Lung microvascular endothelial cell (primary cell): ENCODE measurements at regions not wholly inside any gene's neighbourhood (a gene's known extent, or its start where the extent isn't known, plus 50 kb on each side); places are given as distances from the start of the nearest gene placed in this dataset.

Experiments used
- DNase-seq, 2 donors: peaks; one replicate each; pipeline versions ENCODE4 v3.0.0 to v3.0.0-alpha.2; 2010; ENCODE audit warnings: low read depth in 2 of 2

GRCh38 chr12:107468182-107468581 lies 217.4 kb upstream of the PWP1 start:
- DNase-seq = no peak

GRCh38 chr12:107469011-107469410 lies 216.6 kb upstream of the PWP1 start:
- no peak for DNase-seq

- no peak for DNase-seq
Measured at GRCh38 chr12:107470645-107471044, 215.0 kb upstream of the PWP1 start.

DNA sequence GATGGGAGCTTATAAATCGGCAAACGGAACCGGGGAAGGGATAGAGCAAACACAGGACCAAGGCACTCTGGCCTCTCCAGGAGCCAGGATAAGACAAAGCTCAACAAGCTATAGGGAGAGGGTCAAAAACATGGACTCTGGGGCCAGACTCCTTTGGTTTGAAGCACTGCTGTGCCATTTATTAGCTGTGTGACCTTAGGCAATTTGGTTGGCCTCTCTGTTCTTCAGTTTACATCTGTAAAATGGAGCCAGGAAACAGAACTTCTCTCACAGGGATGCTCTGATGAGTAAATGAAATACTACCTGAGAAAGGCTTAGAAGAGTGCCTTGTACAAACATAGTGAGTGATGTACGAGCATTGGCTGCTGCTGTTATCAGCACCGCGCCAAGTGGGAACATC lies 213.3 kb upstream of the PWP1 start:
- DNase-seq = no peak

DNA sequence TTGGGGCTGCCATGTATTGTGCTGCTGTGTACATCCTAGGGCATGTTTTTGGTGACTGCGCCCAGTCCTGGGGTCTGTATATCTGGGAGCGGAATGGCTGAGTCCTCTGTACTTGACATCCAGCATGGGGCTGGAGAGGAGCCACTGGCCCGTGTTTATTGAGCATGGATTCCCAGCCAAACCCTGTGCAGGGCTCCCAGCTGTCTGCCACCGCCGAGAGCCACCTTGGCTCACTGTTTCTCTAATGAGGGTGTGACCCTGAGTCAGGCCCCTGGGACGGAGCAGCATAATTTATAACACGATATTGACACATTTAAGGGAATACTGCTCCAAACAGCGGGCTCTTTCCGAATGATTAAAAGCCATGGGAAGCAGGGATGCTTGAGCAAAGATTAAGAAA lies 211.5 kb upstream of the PWP1 start:
- no peak for DNase-seq

GRCh38 chr12:107474639-107475539 lies 210.7 kb upstream of the PWP1 start:
- no peak for DNase-seq

DNA sequence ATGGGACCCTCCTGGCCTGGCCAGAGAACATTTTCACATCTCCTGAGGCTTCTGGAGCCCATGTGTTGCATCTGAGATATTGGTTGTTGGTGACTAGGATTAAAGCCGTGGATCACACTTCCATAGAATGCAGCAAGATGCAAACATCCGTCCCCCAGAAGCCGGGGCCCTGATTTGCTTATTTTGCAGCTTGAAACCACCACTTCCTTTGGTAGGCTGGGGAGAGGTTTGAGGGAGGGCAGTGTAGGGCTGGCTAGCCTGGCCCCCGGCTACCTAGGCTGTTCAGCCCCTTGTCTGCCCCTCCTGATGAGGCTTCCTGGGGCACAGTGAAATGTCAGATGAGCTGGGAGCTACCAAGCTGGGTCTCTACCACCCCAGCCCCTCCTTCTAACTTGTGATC lies 209.7 kb upstream of the PWP1 start:
- no peak for DNase-seq

DNA sequence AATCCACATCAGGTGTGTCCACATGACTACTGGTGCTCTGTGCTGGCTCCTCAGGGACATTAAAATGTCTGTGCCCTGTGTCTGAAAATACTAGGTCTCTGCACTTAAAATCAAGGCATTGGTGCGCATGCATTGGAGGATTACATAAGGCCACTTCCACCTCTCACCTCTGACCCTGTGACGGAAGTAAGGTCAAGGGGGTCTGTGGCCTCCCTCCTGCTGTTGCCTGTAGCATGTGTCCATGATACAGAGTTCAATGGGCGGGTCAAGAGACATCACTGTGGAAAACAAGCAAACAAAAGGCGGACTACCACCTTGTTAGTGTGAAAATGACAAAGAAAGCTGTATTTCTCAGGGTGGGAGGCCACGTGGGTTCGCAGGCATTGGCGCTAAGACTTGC lies 208.6 kb upstream of the PWP1 start:
- DNase-seq = no peak

DNA sequence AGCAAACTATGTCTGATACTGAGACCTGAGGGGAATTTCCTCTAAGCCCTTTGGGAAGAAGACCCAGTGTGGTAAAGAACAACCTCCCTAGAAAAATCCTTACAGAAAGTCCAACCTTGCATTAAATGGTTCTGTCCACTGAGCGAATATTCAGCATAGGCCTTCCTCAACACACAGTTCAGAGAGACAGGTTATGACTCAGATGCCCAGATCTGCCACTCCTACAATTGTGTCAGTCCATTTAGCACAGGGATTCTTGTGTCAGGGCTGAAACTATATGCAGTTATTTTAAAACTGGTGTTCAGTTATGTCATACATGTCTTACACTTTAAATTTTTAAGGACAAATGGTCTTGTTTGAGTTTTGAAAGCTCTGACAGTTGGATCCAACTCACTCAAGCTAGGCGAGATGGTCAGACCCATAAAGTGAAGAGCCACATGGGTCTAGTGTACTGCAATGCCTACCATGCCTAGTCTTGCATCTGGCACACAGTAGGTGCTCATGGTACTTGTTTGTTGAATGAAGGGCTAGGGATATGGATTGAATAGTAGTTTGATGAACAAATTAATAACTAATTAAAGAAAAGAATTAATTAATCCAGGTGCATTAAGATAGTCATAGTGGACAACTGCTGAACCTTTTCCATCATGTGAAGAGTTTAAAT lies 207.5 kb upstream of the PWP1 start:
- DNase-seq = peak in 1 of 2 donors; percentile 52

DNA sequence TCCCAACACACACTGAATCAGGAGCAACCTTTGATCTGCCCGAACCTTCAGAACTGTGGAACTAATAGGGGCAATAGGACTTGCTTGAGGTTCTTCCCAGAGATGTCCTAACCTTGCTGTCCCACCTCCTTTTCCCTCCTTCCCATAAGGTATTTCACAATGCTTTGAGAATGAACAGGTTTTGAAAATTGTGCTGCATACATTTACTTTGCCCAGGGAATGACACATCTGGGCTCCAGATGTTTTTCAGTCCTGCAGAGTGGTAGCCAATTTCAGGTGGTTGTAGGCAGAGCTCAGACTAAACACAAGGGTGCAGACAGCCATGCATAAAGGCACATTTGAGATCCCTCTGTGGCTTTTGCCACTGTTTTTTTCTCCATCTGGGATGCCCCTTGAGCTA lies 206.7 kb upstream of the PWP1 start:
- DNase-seq = no peak

DNA sequence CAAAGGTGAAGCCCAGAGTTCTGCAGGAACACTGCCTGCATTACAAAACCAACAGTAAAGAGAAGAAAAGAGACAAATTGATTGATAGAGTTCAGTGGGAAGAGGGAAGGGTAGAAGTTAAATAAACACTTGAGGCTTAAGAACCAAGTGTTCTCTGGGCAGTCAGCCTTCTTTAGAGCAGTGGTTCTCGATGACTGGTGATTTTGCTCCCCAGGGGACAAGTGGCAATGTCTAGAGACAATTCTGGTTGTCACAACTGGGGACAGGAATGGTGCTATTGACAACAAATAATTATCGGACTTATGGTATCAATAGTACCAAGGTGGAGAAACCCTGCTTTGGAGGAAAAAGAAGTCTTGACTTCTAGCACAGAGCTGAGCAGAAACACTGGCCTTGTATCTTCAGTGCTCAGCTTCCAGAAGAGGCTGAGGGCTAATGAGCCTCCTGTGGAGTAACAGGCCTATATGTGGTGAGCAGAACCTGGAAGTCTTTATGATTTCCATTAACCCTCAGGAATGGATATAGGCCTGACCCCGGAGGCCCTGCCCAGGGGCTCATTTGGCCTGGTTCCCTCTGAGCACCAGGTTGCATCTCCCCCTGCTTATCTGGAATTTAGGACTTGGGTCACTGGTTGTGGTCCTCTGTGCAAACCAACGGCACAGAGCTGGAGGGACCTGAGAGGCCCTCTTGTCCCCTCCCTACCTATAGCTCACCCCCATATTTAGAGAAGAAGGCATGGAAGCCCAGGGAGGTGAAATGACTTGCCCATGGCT lies 204.6 kb upstream of the PWP1 start:
- DNase-seq = no peak

GRCh38 chr12:107484230-107484629 lies 201.4 kb upstream of the PWP1 start:
- no peak for DNase-seq

DNA sequence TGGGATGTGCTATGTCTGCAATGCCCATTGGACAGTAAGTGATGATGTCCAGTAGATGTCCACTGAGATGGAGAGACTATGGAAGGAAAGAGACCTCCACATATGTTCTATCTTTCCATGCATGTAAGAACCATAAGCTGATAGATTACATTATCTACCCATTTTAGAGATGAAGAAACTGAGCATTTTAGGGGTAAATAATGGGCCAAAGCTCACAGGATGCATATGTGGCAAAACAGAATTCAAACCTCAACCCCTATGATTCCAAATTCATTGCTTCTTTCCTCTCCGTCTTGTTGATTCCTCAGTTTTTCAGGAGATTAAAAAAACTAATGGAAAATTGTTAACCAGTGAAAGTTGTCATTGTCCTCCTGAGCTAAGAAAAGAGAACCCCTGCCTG lies 200.7 kb upstream of the PWP1 start:
- no peak for DNase-seq

- no peak for DNase-seq
Measured at GRCh38 chr12:107485731-107486130, 199.9 kb upstream of the PWP1 start.

GRCh38 chr12:107486140-107486892 lies 199.3 kb upstream of the PWP1 start:
- DNase-seq = no peak

DNA sequence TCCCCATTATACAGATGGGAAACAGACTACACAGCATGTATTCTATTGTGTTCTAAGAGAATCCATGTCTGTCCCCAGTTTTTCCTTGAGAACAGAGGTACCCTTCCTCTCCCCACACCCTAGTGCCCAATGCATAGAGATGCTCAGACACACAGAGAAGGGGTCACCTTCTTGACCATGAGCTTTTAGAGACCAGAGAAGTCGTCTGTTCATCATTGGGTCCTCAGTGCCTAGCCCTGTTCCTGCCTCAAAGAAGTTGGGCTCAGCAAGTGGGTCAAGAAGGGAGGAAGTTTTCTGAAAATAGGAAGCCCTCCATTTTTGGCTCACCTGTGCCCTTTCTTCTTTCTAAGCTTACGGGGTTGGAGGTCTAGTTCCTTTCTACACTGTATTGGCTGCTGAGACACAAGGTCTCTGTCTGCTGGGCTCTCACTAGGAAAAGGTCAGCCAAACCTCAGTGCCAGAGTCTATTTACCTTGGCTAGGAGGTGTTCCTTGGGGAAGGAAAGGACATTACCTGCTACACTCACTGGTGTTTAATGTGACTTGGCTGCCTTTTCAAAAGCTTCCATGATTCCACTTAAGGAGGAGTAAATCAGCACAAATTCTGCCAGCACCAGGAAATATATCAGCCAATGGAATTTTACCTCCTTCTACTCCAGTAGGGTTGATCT lies 198.5 kb upstream of the PWP1 start:
- no peak for DNase-seq

- no peak for DNase-seq
Measured at GRCh38 chr12:107488666-107489065, 196.9 kb upstream of the PWP1 start.

- no peak for DNase-seq
Measured at GRCh38 chr12:107490010-107490409, 195.6 kb upstream of the PWP1 start.

- peak in 1 of 2 donors; percentile 21 for DNase-seq
Measured at GRCh38 chr12:107491856-107492255, 193.7 kb upstream of the PWP1 start.

DNA sequence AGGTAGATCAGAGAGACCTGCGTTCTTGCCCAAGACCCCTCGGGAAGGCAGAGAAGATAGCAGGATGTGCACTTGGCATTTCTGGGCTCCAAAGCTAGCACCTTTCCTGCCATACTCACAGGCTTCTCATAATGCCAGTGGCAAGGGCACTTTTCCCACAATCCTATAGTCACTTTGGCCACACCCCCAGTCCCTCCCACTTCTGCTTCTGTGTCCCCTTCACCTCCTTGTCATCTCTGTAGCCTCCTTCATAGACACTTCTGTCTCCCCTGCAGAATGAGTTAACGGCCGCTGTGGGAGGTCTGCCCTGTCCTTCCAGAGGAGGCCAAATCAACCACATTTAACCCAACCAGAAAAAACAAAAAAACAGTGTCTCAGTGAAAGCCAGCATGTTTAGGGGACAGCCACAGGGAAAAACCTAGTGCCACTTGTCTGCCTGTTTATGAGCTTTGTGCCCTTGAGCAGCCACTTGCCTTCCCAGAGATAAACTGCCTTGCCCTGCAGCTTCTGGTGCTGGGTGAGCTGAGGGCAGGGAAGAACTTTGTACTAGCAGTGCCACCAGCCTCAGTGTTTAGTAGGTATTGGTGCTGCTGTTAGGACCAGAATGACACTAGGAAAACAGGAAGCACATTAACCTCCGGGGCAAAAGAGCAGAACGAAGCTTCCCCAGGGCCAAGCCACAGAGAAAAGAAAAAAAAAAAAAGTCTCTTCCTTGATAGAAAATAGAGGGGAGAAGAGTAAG lies 193.0 kb upstream of the PWP1 start:
- DNase-seq = peak; percentile 8 to 17
